ENCODE measurements at regions not wholly inside any gene's neighbourhood (a gene's known extent, or its start where the extent isn't known, plus 50 kb on each side); places are given as distances from the start of the nearest gene placed in this dataset.

GRCh38 chr14:71855399-71856036 is 76.7 kb upstream of the RGS6 start:
- peak; percentile 34 to 55 (median 43) for TF ChIP-seq CTCF (IDR thresholded peaks at IDR 0.05)
- TF ChIP-seq POLR2AphosphoS5 (IDR thresholded peaks at IDR 0.05), result no peak
- no peak for TF ChIP-seq POLR2A (IDR thresholded peaks at IDR 0.05; ENCODE audit: low read depth)

Data from esophagus muscularis mucosa (tissue), 3 donors.